Neural progenitor cell (in vitro differentiated cells): ENCODE measurements at regions not wholly inside any gene's neighbourhood (a gene's known extent, or its start where the extent isn't known, plus 50 kb on each side); places are given as distances from the start of the nearest gene placed in this dataset.

Experiments used
- DNase-seq: peaks from one replicate; pipeline ENCODE4 v3.0.0-alpha.2; 2016; ENCODE audit warnings: low spot score
- H2AFZ ChIP-seq: fragments of 200-600 bp; sonication (generic); replicated peaks from 2 replicates; pipeline ENCODE4 v1.6.1; 2016; ENCODE audit warnings: antibody characterized with exemption
- H3F3A ChIP-seq: fragments of 200-600 bp; sonication (generic); 2 replicates; pipeline ENCODE4 v1.6.1; 2016; ENCODE audit warnings: antibody characterized with exemption, low read depth
- H3K27ac ChIP-seq: fragments of 200-600 bp; sonication (generic); 2 replicates; pipeline ENCODE4 v1.5.1; 2016; ENCODE audit warnings: mild to moderate bottlenecking
- H3K27me3 ChIP-seq: fragments of 200-600 bp; sonication (generic); 2 replicates; pipeline ENCODE4 v1.6.1; 2016; ENCODE audit warnings: mild to moderate bottlenecking, moderate library complexity
- H3K36me3 ChIP-seq: fragments of 200-600 bp; sonication (generic); 2 replicates; pipeline ENCODE4 v1.5.1; 2016
- H3K4me1 ChIP-seq: fragments of 200-600 bp; sonication (generic); 2 replicates; pipeline ENCODE4 v1.6.1; 2016; ENCODE audit warnings: mixed run types
- H3K4me2 ChIP-seq: fragments of 200-600 bp; sonication (generic); 2 replicates; pipeline ENCODE4 v1.6.1; 2016
- H3K4me3 ChIP-seq: fragments of 200-600 bp; sonication (generic); 2 replicates; pipeline ENCODE4 v1.5.1; 2016
- H3K79me2 ChIP-seq: fragments of 200-600 bp; sonication (generic); 2 replicates; pipeline ENCODE4 v1.6.1; 2016; ENCODE audit warnings: low read depth
- H3K9ac ChIP-seq: fragments of 200-600 bp; sonication (generic); 2 replicates; pipeline ENCODE4 v1.6.1; 2016
- H3K9me3 ChIP-seq: fragments of 200-600 bp; sonication (generic); 2 replicates; pipeline ENCODE4 v1.5.1; 2016; ENCODE audit warnings: low read depth
- H4K20me1 ChIP-seq: fragments of 200-600 bp; sonication (generic); 2 replicates; pipeline ENCODE4 v1.6.1; 2016; ENCODE audit warnings: low read depth
- H3K27ac Mint-ChIP-seq: 3 replicates; pipeline ENCODE4 v1.8.0; 2021; ENCODE audit warnings: mixed read lengths
- H3K27me3 Mint-ChIP-seq: 2 replicates; pipeline ENCODE4 v1.8.0; 2022; ENCODE audit warnings: low read depth, mild to moderate bottlenecking, inconsistent platforms, moderate library complexity, mixed read lengths; ENCODE audit not compliant: insufficient read depth
- H3K36me3 Mint-ChIP-seq: 3 replicates; pipeline ENCODE4 v1.8.0; 2021; ENCODE audit warnings: mixed read lengths
- H3K4me1 Mint-ChIP-seq: 3 replicates; pipeline ENCODE4 v1.8.0; 2021; ENCODE audit warnings: mixed read lengths
- H3K4me3 Mint-ChIP-seq: 3 replicates; pipeline ENCODE4 v1.8.0; 2021; ENCODE audit warnings: mild to moderate bottlenecking, moderate library complexity, mixed read lengths
- H3K9me3 Mint-ChIP-seq: 3 replicates; pipeline ENCODE4 v1.8.0; 2020; ENCODE audit warnings: mixed read lengths
- EZH2 ChIP-seq: fragments of 200-600 bp; sonication (generic); IDR thresholded peaks from 2 replicates; pipeline ENCODE4 v1.6.1; 2017; ENCODE audit warnings: antibody characterized with exemption, mild to moderate bottlenecking, moderate library complexity
- EZH2phosphoT487 ChIP-seq: fragments of 200-600 bp; sonication (generic); IDR thresholded peaks from 2 replicates; pipeline ENCODE4 v1.6.1; 2017; ENCODE audit warnings: antibody characterized with exemption
- TF ChIP-seq, protein P1 (sequence below): fragments of 200-600 bp; sonication (generic); IDR thresholded peaks from 2 replicates; pipeline ENCODE4 v1.5.1; 2017; ENCODE audit warnings: antibody characterized with exemption, mild to moderate bottlenecking

DNA sequence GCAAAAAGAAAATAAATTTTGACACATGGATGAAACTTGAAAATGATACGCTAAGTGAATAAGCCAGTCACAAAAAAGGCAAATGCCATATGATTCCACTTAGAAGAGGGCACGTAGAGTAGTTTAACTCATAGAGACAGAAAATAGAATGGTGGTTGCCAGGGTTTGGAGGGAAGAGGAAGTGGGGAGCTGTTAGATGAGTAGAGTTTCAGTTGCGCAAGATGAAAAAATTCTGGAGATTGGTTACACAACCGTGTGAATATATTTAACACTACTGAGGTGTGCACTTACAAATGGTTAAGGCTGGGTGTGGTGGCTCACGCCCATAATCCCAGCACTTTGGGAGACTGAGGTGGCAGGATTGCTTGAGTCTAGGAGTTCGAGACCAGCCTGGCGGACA lies 93.4 kb upstream of the TMEM132E start:
- Histone ChIP-seq H3K9ac (no peak overlapping the region), H3K9me3 (no peaks in the 10 kb centered on the region), H3K4me1 (no peaks in the 10 kb centered on the region), H3K27me3 (peaks cover 43% of the 10 kb centered on the region), H3K36me3 (no peaks in the 10 kb centered on the region), H3K4me3 (no peak overlapping the region), H3K4me2 (no peak overlapping the region), H2AFZ (no peak overlapping the region), H4K20me1 (no peaks in the 10 kb centered on the region), H3K27ac (no peak overlapping the region), H3F3A (no peaks in the 10 kb centered on the region), H3K79me2 (no peaks in the 10 kb centered on the region)
- no peak overlapping the region for H3K27ac Mint-ChIP-seq
- no peak for TF ChIP-seq EZH2phosphoT487
- TF ChIP-seq, protein P1, sequence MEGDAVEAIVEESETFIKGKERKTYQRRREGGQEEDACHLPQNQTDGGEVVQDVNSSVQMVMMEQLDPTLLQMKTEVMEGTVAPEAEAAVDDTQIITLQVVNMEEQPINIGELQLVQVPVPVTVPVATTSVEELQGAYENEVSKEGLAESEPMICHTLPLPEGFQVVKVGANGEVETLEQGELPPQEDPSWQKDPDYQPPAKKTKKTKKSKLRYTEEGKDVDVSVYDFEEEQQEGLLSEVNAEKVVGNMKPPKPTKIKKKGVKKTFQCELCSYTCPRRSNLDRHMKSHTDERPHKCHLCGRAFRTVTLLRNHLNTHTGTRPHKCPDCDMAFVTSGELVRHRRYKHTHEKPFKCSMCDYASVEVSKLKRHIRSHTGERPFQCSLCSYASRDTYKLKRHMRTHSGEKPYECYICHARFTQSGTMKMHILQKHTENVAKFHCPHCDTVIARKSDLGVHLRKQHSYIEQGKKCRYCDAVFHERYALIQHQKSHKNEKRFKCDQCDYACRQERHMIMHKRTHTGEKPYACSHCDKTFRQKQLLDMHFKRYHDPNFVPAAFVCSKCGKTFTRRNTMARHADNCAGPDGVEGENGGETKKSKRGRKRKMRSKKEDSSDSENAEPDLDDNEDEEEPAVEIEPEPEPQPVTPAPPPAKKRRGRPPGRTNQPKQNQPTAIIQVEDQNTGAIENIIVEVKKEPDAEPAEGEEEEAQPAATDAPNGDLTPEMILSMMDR: no peak
- TF ChIP-seq EZH2: no peak
- no peak for DNase-seq
- peaks cover 3% of the 10 kb centered on the region for H3K4me1 Mint-ChIP-seq
- no peak overlapping the region for H3K4me3 Mint-ChIP-seq
- H3K9me3 Mint-ChIP-seq: no peaks in the 10 kb centered on the region
- H3K27me3 Mint-ChIP-seq: peaks cover 15% of the 10 kb centered on the region
- H3K36me3 Mint-ChIP-seq: no peaks in the 10 kb centered on the region

DNA sequence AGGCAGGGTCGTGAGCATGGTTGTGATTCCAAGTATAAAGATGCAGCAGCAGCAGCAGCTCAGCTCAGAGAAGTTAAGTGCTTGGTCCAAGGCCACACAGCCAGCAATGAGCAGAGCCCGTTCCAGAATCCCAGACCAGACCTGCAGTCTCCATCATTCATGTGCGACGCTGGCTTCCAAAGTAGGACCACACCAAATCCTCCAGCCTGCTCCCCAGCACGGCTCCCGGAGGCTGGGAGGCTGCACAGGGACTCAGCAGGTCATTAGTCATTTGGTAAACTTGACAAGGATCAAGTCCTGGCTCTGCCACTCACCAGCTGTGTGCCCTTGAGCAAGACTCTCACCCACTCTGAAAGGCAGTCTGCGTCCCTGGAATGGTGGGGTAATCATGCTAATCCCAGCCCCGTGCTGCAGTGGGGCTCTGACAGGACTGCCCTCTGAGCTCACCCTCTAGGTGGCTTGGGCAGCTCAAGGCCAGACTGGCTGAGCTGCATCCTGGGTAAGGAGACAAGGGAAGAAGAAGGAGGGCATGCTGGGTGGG lies 95.1 kb upstream of the TMEM132E start:
- no peak overlapping the region for H3K27ac Mint-ChIP-seq

DNA sequence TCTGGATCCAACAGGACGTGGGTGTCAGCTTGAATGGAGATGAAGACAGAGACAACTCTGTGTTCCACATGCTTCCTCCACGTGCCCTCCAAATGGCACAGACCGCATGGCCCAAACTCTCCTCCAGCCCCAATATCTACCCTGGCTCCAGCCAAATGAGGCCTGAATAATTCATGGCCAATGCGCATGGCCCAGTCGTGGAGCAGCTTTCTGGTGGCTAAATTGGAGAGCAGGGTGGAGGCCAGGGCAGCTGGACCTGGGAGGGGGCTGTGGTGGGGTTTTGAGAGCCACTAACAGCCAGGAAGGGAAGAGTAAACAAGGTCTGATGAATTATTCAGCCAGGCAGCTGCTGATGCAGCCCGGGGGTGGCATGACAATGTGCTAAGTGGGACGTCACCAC lies 96.7 kb upstream of the TMEM132E start:
- peaks cover 10% of the 10 kb centered on the region for H3K27me3 ChIP-seq
- no peaks in the 10 kb centered on the region for H3K4me1 ChIP-seq
- no peak for DNase-seq
- TF ChIP-seq EZH2phosphoT487: no peak
- TF ChIP-seq, protein P1: no peak
- no peak for TF ChIP-seq EZH2
- H3K4me3 ChIP-seq: no peak overlapping the region
- no peaks in the 10 kb centered on the region for H4K20me1 ChIP-seq
- Mint-ChIP-seq H3K36me3 (no peaks in the 10 kb centered on the region), H3K27me3 (peaks cover 4% of the 10 kb centered on the region), H3K4me3 (no peak overlapping the region), H3K4me1 (peaks cover 17% of the 10 kb centered on the region), H3K27ac (peak overlapping the region; percentile 81), H3K9me3 (no peaks in the 10 kb centered on the region)
- no peak overlapping the region for H3K27ac ChIP-seq
- H2AFZ ChIP-seq: no peak overlapping the region
- no peaks in the 10 kb centered on the region for H3K79me2 ChIP-seq
- no peaks in the 10 kb centered on the region for H3F3A ChIP-seq
- H3K9me3 ChIP-seq: no peaks in the 10 kb centered on the region
- no peak overlapping the region for H3K4me2 ChIP-seq
- H3K9ac ChIP-seq: no peak overlapping the region
- no peaks in the 10 kb centered on the region for H3K36me3 ChIP-seq

More for the DNA sequence above, 95.1 kb upstream of the TMEM132E start:
- Mint-ChIP-seq H3K4me3 (no peak overlapping the region), H3K4me1 (peaks cover 3% of the 10 kb centered on the region), H3K9me3 (no peaks in the 10 kb centered on the region), H3K27me3 (peaks cover 10% of the 10 kb centered on the region), H3K36me3 (no peaks in the 10 kb centered on the region)
- Histone ChIP-seq H3K27ac (no peak overlapping the region), H3K4me3 (no peak overlapping the region), H3K79me2 (no peaks in the 10 kb centered on the region), H3K9ac (no peak overlapping the region), H3K27me3 (peaks cover 26% of the 10 kb centered on the region), H4K20me1 (no peaks in the 10 kb centered on the region), H3K4me1 (no peaks in the 10 kb centered on the region), H3K9me3 (no peaks in the 10 kb centered on the region), H3F3A (no peaks in the 10 kb centered on the region), H2AFZ (no peak overlapping the region), H3K4me2 (no peak overlapping the region), H3K36me3 (no peaks in the 10 kb centered on the region)
- TF ChIP-seq, protein P1: no peak
- TF ChIP-seq EZH2 (no peak), EZH2phosphoT487 (no peak)
- DNase-seq: no peak
